ENCODE measurements at regions not wholly inside any gene's neighbourhood (a gene's known extent, or its start where the extent isn't known, plus 50 kb on each side); places are given as distances from the start of the nearest gene placed in this dataset.

DNA sequence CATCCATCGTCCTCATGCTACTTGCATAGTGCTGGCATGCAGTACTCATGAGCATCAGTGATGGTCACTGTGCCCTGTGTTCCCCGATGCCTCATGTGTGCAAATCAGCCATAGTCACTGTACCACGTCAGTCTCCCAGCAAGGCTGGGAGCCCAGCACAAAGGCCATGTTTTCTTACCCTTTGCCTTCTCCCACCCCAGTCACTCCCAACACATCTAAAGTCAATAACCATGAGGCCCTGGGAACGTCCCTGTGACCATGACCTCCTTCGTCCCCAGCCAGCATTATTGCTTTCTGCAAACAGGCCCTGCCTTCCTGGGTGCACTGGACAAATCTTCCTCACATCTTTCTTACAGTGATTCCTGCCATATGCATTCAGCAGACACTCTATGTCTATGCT lies 406.1 kb downstream of the ICE1 start:
- Histone ChIP-seq H3K79me2 (ENCODE audit: insufficient read depth, low read length) (no peaks in the 10 kb centered on the region), H3K9me3 (ENCODE audit: low read length) (no peaks in the 10 kb centered on the region), H3K27ac (ENCODE audit: low read depth, low read length, poor library complexity, severe bottlenecking) (no peak overlapping the region), H3K9me2 (ENCODE audit: low read depth, low read length) (no peaks in the 10 kb centered on the region), H2AFZ (ENCODE audit: low read length) (no peak overlapping the region), H3K4me2 (ENCODE audit: low read length) (no peak overlapping the region), H4K20me1 (ENCODE audit: insufficient read depth, low read length) (no peaks in the 10 kb centered on the region), H3F3A (ENCODE audit: insufficient read depth, low read length) (no peaks in the 10 kb centered on the region), H3K27me3 (ENCODE audit: insufficient read depth, low read length) (no peaks in the 10 kb centered on the region), H3K36me3 (ENCODE audit: insufficient read depth, low read length) (no peaks in the 10 kb centered on the region), H3K4me3 (ENCODE audit: low read depth, low read length, poor library complexity, severe bottlenecking) (no peak overlapping the region), H3K4me1 (ENCODE audit: insufficient read depth, low read length, severe bottlenecking) (no peaks in the 10 kb centered on the region), H3K9ac (ENCODE audit: low read length) (no peak overlapping the region)
- no peak for TF ChIP-seq CTCF (IDR thresholded peaks at IDR 0.05; ENCODE audit: low read length)
- TF ChIP-seq EZH2 (IDR thresholded peaks at IDR 0.05; ENCODE audit: borderline replicate concordance, low read length) = no peak

GRCh38 chr5:5826911-5827310 lies 404.4 kb downstream of the ICE1 start:
- no peak overlapping the region for H3K9ac ChIP-seq (ENCODE audit: low read length)
- no peaks in the 10 kb centered on the region for H4K20me1 ChIP-seq (ENCODE audit: insufficient read depth, low read length)
- H3K27me3 ChIP-seq (ENCODE audit: insufficient read depth, low read length) = no peaks in the 10 kb centered on the region
- H3K4me2 ChIP-seq (ENCODE audit: low read length) = no peak overlapping the region
- no peaks in the 10 kb centered on the region for H3K79me2 ChIP-seq (ENCODE audit: insufficient read depth, low read length)
- TF ChIP-seq CTCF (IDR thresholded peaks at IDR 0.05; ENCODE audit: low read length) (no peak), EZH2 (IDR thresholded peaks at IDR 0.05; ENCODE audit: borderline replicate concordance, low read length) (no peak)
- H3F3A ChIP-seq (ENCODE audit: insufficient read depth, low read length) = no peaks in the 10 kb centered on the region
- H3K4me1 ChIP-seq (ENCODE audit: insufficient read depth, low read length, severe bottlenecking) = no peaks in the 10 kb centered on the region
- no peaks in the 10 kb centered on the region for H3K36me3 ChIP-seq (ENCODE audit: insufficient read depth, low read length)
- no peak overlapping the region for H2AFZ ChIP-seq (ENCODE audit: low read length)
- H3K4me3 ChIP-seq (ENCODE audit: low read depth, low read length, poor library complexity, severe bottlenecking) = no peak overlapping the region
- no peaks in the 10 kb centered on the region for H3K9me2 ChIP-seq (ENCODE audit: low read depth, low read length)
- no peaks in the 10 kb centered on the region for H3K9me3 ChIP-seq (ENCODE audit: low read length)
- no peak overlapping the region for H3K27ac ChIP-seq (ENCODE audit: low read depth, low read length, poor library complexity, severe bottlenecking)

DNA sequence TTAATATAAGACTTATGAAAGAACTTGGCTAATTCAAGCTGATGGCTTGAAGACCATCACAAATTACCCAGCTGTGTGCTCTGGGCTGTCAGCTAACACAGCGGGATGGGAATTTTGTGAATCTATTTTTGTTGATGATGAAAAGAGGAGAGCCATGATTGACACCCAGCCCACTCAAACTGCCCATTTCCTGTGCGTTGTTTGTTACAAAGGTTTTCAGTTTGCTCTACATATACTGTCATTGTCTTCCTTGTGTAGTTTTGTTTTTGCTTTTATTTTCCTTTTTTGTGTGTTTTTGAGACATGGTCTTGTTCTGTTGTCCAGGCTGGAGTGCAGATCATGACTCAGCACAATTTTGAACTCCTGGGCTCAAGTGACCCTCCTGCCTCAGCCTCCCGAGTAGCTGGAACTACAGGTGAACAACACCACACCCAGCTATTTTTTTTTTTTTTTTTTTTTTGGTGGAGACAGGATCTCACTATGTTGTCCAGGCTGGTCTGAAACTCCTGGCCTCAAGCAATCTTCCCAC lies 400.3 kb downstream of the ICE1 start:
- H3K9me3 ChIP-seq (ENCODE audit: low read length) = no peaks in the 10 kb centered on the region
- H3K4me1 ChIP-seq (ENCODE audit: insufficient read depth, low read length, severe bottlenecking) = no peaks in the 10 kb centered on the region
- no peaks in the 10 kb centered on the region for H4K20me1 ChIP-seq (ENCODE audit: insufficient read depth, low read length)
- H3K4me2 ChIP-seq (ENCODE audit: low read length) = no peak overlapping the region
- no peak for TF ChIP-seq EZH2 (IDR thresholded peaks at IDR 0.05; ENCODE audit: borderline replicate concordance, low read length)
- no peak for TF ChIP-seq CTCF (IDR thresholded peaks at IDR 0.05; ENCODE audit: low read length)
- H3F3A ChIP-seq (ENCODE audit: insufficient read depth, low read length) = no peaks in the 10 kb centered on the region
- H3K9me2 ChIP-seq (ENCODE audit: low read depth, low read length) = no peaks in the 10 kb centered on the region
- no peaks in the 10 kb centered on the region for H3K36me3 ChIP-seq (ENCODE audit: insufficient read depth, low read length)
- H3K9ac ChIP-seq (ENCODE audit: low read length) = no peak overlapping the region
- no peak overlapping the region for H2AFZ ChIP-seq (ENCODE audit: low read length)
- H3K27ac ChIP-seq (ENCODE audit: low read depth, low read length, poor library complexity, severe bottlenecking) = no peak overlapping the region
- H3K79me2 ChIP-seq (ENCODE audit: insufficient read depth, low read length) = no peaks in the 10 kb centered on the region
- no peak overlapping the region for H3K4me3 ChIP-seq (ENCODE audit: low read depth, low read length, poor library complexity, severe bottlenecking)
- no peaks in the 10 kb centered on the region for H3K27me3 ChIP-seq (ENCODE audit: insufficient read depth, low read length)
